ENCODE measurements at regions not wholly inside any gene's neighbourhood (a gene's known extent, or its start where the extent isn't known, plus 50 kb on each side); places are given as distances from the start of the nearest gene placed in this dataset.
"Not testable (repeated sequence)": the region's sequence is repeated elsewhere in the genome, so short reads cannot be mapped to it uniquely, and the experiment has no call there.

DNA sequence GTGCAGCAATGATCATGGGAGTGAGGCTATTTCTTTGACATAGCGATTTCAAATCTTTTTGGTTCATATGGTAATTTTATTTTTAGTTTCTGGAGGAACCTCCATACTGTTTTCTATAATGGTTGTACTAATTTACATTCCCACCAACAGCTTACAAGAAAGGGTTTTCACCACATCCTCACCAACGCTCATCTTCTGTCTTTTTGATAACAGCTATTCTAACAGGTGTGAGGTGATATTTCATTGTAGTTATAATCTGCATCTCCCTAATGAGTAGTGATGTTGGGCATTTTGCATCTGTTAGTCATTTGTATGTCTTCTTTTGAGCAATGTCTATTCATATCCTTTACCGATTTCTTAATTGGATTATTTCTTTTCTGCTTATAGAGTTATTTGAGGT, 75.0 kb upstream of the FHIP2A start:
- H3K4me3 ChIP-seq: no peak overlapping the region
- WGBS, 2 donors: 88 to 91% methylated on average over 3 of the region's 3 CpGs

DNA sequence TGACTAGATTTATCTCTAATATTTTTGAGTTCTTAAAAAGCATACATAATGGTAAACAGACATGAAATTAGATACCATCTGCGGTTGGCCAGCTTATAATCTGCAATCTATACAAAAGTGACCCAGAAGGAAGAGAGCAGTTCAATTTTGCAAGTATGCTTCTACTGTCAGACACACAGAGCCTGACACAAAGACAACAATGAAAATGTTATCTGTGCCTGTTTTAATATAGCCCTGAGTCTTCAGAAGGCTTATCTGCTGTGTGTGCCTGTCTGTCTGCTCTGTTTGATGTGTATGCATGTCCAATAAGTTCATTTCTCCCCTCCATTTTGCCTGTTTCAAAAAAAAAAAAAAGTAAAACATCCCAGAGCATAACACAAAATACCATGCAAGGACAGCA, 73.3 kb upstream of the FHIP2A start:
- H3K27me3 ChIP-seq: no peaks in the 10 kb centered on the region
- no peak for DNase-seq
- H3K4me3 ChIP-seq: no peak overlapping the region
- H3K36me3 ChIP-seq: no peaks in the 10 kb centered on the region
- WGBS, 2 donors: 71 to 91% methylated on average over 1 of the region's 1 CpG
- H3K9me3 ChIP-seq: no peaks in the 10 kb centered on the region
- H3K4me1 ChIP-seq: no peaks in the 10 kb centered on the region
- peak overlapping the region in 2 of 4 donors; percentile 14 to 58 for H3K27ac ChIP-seq
- intact Hi-C loops (cut with DNase I): no loop called here
- TF ChIP-seq POLR2A (IDR thresholded peaks at IDR 0.05): no peak
- TF ChIP-seq, protein P1, sequence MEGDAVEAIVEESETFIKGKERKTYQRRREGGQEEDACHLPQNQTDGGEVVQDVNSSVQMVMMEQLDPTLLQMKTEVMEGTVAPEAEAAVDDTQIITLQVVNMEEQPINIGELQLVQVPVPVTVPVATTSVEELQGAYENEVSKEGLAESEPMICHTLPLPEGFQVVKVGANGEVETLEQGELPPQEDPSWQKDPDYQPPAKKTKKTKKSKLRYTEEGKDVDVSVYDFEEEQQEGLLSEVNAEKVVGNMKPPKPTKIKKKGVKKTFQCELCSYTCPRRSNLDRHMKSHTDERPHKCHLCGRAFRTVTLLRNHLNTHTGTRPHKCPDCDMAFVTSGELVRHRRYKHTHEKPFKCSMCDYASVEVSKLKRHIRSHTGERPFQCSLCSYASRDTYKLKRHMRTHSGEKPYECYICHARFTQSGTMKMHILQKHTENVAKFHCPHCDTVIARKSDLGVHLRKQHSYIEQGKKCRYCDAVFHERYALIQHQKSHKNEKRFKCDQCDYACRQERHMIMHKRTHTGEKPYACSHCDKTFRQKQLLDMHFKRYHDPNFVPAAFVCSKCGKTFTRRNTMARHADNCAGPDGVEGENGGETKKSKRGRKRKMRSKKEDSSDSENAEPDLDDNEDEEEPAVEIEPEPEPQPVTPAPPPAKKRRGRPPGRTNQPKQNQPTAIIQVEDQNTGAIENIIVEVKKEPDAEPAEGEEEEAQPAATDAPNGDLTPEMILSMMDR (IDR thresholded peaks at IDR 0.05): no peak

More for the DNA sequence above, 75.0 kb upstream of the FHIP2A start:
- TF ChIP-seq POLR2A (IDR thresholded peaks at IDR 0.05): no peak
- TF ChIP-seq, protein P1 (IDR thresholded peaks at IDR 0.05): no peak
- Histone ChIP-seq H3K4me1 (no peaks in the 10 kb centered on the region), H3K36me3 (no peaks in the 10 kb centered on the region), H3K27ac (no peak overlapping the region), H3K27me3 (no peaks in the 10 kb centered on the region), H3K9me3 (no peaks in the 10 kb centered on the region)
- intact Hi-C loops (cut with DNase I): no loop called here
- DNase-seq: no peak

DNA sequence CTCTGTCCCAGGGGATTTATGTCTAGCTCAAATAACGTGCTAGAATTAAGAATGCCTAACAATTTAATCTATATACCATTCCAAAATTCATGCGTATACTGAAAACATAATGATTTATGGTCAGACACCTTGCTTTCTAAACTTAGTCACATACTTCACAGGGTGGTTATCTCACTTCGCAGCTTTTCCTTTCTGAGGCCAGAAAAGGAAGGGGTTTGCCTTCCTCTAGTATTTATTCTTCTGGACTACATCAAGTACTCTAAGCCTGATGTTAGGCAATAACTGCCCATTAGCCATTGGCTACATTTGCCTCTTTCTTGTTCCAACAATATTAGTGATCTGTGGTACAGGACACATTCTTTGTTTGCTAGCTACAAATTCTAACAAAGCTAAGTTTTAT, 72.6 kb upstream of the FHIP2A start:
- Histone ChIP-seq H3K4me3 (no peak overlapping the region), H3K27me3 (no peaks in the 10 kb centered on the region), H3K4me1 (no peaks in the 10 kb centered on the region), H3K27ac (peak overlapping the region in 3 of 4 donors; percentile 14 to 58 (median 51)), H3K36me3 (no peaks in the 10 kb centered on the region), H3K9me3 (no peaks in the 10 kb centered on the region)
- no peak for TF ChIP-seq POLR2A (IDR thresholded peaks at IDR 0.05)
- 62 to 67% methylated on average over 3 of the region's 3 CpGs for WGBS, 2 donors
- intact Hi-C loops (cut with DNase I): no loop called here
- no peak for DNase-seq

GRCh38 chr10:114749510-114749909, 72.1 kb upstream of the FHIP2A start:
- intact Hi-C loops (cut with DNase I): no loop called here
- no peak overlapping the region for H3K4me3 ChIP-seq
- no peak for DNase-seq
- no peaks in the 10 kb centered on the region for H3K27me3 ChIP-seq
- H3K9me3 ChIP-seq: no peaks in the 10 kb centered on the region
- no peak for TF ChIP-seq POLR2A (IDR thresholded peaks at IDR 0.05)
- TF ChIP-seq, protein P1 (IDR thresholded peaks at IDR 0.05): no peak
- 69 to 71% methylated on average over 6 of the region's 6 CpGs for WGBS, 2 donors
- peak overlapping the region in 2 of 4 donors; percentile 48 to 70 for H3K27ac ChIP-seq
- no peaks in the 10 kb centered on the region for H3K36me3 ChIP-seq
- no peaks in the 10 kb centered on the region for H3K4me1 ChIP-seq

DNA sequence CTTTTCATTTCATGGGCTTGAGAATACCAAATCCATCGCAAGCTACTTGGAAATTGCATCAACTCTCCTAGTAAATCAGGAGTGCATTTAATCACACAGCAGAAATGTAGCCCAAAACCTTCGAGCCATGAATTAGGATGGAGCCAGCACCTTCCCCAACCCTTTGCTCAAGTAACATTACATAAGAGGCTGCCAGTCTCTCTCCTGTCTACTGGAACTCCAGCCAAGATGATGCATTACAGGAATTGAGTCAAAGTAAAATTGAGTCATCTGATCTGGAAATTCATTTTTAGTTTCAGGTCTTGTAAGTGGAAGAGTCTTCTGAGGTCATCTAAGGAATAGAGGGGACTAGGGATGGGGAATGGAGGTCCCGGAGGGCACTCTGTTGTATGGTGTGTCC, 69.7 kb upstream of the FHIP2A start:
- Histone ChIP-seq H3K27me3 (no peaks in the 10 kb centered on the region), H3K27ac (no peak overlapping the region), H3K36me3 (no peaks in the 10 kb centered on the region), H3K4me3 (no peak overlapping the region), H3K9me3 (no peaks in the 10 kb centered on the region), H3K4me1 (no peaks in the 10 kb centered on the region)
- DNase-seq: no peak
- WGBS, 2 donors: 73 to 74% methylated on average over 3 of the region's 3 CpGs
- TF ChIP-seq POLR2A (IDR thresholded peaks at IDR 0.05): no peak
- TF ChIP-seq, protein P1 (IDR thresholded peaks at IDR 0.05): no peak
- intact Hi-C loops (cut with DNase I): no loop called here

DNA sequence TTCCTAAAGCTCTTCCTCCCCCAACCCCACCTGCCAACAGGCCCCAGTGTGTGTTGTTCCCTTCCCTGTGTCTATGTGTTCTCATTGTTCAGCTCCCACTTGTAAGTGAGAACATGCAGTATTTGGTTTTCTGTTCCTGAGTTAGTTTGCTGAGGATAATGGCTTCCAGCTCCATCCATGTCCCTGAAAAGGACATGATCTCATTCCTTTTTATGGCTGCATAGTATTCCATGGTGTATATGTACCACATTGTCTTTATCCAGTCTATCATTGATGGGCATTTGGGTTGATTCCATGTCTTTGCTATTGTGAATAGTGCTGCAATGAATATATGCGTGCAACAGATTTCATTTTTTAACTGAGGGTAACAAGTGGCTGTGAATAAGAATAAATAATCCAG, 69.0 kb upstream of the FHIP2A start:
- WGBS, 2 donors: 87 to 100% methylated on average over 1 of the region's 1 CpG
- H3K9me3 ChIP-seq; H3K4me3 ChIP-seq; H3K27ac ChIP-seq; H3K27me3 ChIP-seq; intact Hi-C loops (cut with DNase I); H3K36me3 ChIP-seq; DNase-seq; H3K4me1 ChIP-seq: not testable (repeated sequence)

All from esophagus squamous epithelium (tissue), 5 donors.